ENCODE measurements at regions not wholly inside any gene's neighbourhood (a gene's known extent, or its start where the extent isn't known, plus 50 kb on each side); places are given as distances from the start of the nearest gene placed in this dataset.

DNA sequence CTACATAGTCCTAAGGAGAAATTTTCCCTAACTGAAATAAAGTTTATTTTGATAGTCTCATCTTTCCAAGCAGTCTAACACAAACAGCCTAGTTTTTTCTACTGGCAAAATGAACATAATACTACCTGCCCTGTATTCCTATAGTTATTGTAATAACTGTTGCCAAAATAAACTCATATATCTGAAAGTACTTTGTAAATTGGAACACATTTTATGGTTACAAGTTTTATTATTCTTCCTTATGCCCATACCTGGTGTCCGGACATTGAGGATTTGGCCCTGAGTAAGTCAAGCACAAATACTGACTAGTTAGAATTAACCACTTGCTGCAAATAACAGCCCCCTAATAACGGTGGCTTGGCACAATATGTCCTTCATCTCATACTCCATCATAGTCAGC, 120.4 kb upstream of the TOM1L1 start:
- DNase-seq: no peak
- Mint-ChIP-seq H3K27me3 (no peaks in the 10 kb centered on the region), H3K27ac (no peak overlapping the region), H3K4me3 (no peak overlapping the region), H3K36me3 (ENCODE audit: low read depth) (no peaks in the 10 kb centered on the region), H3K9me3 (no peaks in the 10 kb centered on the region), H3K4me1 (no peaks in the 10 kb centered on the region)
- CTCF ChIA-PET: no interaction called here
- POLR2A ChIA-PET: no interaction called here

DNA sequence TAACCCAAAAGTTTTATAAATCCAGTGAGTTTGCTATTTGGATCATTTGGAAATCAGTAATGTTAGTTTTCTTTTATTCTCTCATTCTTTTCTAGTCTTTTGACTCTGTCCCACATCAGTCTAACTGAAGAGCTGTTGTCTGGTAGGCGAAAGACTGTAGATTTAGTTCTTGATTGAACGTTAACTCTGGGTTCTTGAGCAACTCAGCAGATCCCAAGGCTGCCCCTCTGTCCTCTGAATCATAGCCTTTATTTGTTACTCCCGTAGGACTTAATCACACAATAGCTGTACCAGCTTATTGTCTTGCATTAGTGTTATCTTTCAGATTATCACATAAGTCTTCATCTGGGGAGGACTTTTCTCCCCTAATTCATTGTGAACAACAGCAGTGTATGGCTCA, 119.3 kb upstream of the TOM1L1 start:
- ChIA-PET POLR2A (no interaction called here), CTCF (no interaction called here)
- no peak for DNase-seq
- Mint-ChIP-seq H3K9me3 (no peaks in the 10 kb centered on the region), H3K27ac (no peak overlapping the region), H3K36me3 (ENCODE audit: low read depth) (no peaks in the 10 kb centered on the region), H3K4me1 (no peaks in the 10 kb centered on the region), H3K4me3 (no peak overlapping the region), H3K27me3 (no peaks in the 10 kb centered on the region)

DNA sequence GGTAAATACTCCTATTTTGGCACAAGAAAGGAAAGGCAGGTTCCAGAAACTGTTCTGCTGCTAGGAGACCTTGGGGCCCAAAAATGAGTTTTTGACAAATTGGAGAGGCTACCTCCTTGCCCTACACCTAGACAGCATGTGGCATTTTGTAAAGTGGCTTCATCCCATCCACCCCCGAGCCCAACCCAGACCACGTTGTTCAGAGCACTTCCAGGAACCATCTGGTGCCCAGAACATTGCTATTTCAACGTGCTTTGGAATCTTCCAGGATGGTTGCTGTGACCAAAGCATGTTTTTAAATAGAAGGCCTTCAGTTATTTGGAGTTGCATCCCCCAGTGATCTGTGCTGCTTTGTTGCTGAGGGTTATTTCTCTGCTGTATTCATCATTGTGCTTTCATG, 116.3 kb upstream of the TOM1L1 start:
- H3K9me3 Mint-ChIP-seq: peaks cover 4% of the 10 kb centered on the region
- H3K27ac Mint-ChIP-seq: no peak overlapping the region
- H3K4me1 Mint-ChIP-seq: no peaks in the 10 kb centered on the region
- ChIA-PET CTCF (no interaction called here), POLR2A (no interaction called here)
- no peaks in the 10 kb centered on the region for H3K27me3 Mint-ChIP-seq
- DNase-seq: no peak
- no peak overlapping the region for H3K4me3 Mint-ChIP-seq
- H3K36me3 Mint-ChIP-seq (ENCODE audit: low read depth): no peaks in the 10 kb centered on the region

DNA sequence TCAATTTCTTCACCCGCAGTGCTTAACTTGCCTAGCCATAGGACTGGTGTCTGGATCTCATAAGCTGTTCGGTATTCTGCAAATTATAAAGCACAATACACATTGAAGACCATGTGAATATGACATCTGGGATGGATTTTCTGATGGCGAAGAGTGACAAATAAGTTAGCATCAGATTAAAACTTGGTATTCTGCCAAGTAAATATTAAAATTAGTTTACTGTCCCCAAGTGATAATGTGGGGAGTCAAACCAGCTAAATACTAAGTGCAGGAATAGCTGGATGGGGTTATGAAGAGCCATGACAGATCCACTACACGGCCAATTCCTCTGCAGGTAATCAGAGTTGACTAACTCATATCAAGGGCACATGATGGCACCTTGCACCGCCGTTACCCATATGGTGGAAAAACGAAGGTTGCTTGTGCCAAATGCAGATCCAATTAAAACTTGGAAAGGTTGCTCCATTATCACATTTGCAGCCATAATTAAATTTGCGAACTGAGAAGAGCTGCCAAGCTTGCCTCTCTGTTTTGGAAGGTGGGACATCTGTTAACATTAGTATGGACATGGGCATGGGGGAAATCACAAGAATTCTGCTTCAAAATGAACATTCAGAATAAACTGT, 114.9 kb upstream of the TOM1L1 start:
- Mint-ChIP-seq H3K36me3 (ENCODE audit: low read depth) (no peaks in the 10 kb centered on the region), H3K4me1 (no peaks in the 10 kb centered on the region), H3K27ac (no peak overlapping the region), H3K27me3 (no peaks in the 10 kb centered on the region), H3K9me3 (peaks cover 5% of the 10 kb centered on the region), H3K4me3 (no peak overlapping the region)
- DNase-seq: no peak
- ChIA-PET CTCF (no interaction called here), POLR2A (no interaction called here)

DNA sequence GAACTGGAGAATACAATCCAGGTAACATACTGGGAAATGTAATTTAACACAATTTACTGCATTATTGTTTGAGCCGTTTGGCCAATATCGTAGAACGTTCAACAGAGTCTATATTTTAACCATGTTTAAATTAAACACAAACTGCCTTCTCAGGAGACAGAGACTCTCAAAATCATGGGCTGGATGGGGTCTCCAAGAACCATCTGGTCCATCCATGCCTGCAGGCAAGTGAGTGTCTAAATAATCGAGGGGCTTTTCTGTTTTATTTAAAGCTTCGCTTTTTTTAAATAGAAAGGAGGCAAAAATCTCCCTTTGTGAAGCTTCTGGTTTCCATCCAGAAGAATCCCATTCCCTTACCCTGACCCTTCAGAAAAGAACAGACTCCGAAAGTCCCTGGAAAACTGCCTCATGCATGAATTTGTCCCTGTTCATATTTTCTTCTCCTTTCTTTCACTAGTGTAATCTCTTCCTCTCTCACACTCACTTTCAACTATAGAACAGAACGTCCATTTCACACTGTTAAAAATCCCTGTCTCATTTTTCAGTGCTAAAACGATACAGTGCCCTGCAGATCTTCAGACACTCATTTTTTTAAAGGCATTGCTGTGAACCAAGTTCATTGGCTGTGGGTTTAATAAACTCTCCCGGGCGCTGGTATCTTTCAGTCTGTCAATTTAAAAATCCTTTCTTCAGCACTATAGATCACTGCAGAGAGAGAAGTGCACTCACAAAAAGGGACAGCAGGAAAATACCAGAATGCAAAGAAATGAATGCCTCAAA, 111.4 kb upstream of the TOM1L1 start:
- Mint-ChIP-seq H3K9me3 (peaks cover 5% of the 10 kb centered on the region), H3K4me1 (no peaks in the 10 kb centered on the region), H3K36me3 (ENCODE audit: low read depth) (no peaks in the 10 kb centered on the region), H3K4me3 (no peak overlapping the region), H3K27ac (no peak overlapping the region), H3K27me3 (no peaks in the 10 kb centered on the region)
- DNase-seq: no peak
- ChIA-PET CTCF (no interaction called here), POLR2A (no interaction called here)

DNA sequence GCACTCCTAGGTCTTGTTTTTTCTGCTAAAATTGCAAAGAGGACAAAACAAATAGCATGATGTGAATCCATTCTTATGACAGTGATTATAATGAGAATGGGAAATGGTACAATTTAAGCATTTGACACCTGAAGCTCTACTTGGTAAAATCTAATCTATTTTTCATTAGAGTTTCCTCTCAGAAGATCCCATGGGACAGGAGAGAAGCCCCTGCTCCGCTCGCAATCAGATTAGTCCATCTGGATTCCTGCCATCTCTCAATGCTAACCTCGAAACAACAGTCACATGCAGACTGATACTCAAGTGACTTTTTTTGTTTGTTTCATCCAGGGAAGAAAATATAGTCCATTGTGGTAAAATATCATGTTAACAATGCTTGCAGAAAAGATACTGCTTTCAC, 107.4 kb upstream of the TOM1L1 start:
- H3K4me3 Mint-ChIP-seq: no peak overlapping the region
- POLR2A ChIA-PET: no interaction called here
- H3K36me3 Mint-ChIP-seq (ENCODE audit: low read depth): no peaks in the 10 kb centered on the region
- H3K27me3 Mint-ChIP-seq: no peaks in the 10 kb centered on the region
- peaks cover 2% of the 10 kb centered on the region for H3K9me3 Mint-ChIP-seq
- CTCF ChIA-PET: no interaction called here
- DNase-seq: no peak
- H3K27ac Mint-ChIP-seq: no peak overlapping the region
- no peaks in the 10 kb centered on the region for H3K4me1 Mint-ChIP-seq

DNA sequence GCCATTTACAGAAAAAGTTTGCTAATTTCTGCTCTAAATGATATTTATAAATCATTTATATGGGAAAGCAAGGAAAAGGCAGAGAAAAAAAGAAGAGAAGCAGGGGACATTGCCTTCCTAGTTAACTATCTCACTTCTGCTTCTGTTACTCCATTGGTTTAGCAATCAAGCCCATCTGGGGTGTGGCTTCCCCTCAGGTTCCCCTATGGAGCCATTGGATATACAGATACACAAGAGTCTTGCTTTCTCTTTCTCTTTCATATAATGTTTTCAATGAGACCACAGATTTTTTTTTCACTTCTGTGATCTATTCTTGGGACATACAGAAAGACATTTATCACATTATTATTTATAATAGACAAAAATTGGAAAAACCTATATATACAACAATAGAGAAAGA, 105.6 kb upstream of the TOM1L1 start:
- H3K36me3 Mint-ChIP-seq (ENCODE audit: low read depth): no peaks in the 10 kb centered on the region
- H3K4me1 Mint-ChIP-seq: no peaks in the 10 kb centered on the region
- no peak overlapping the region for H3K27ac Mint-ChIP-seq
- ChIA-PET CTCF (no interaction called here), POLR2A (no interaction called here)
- no peak for DNase-seq
- H3K4me3 Mint-ChIP-seq: no peak overlapping the region
- no peaks in the 10 kb centered on the region for H3K9me3 Mint-ChIP-seq
- no peaks in the 10 kb centered on the region for H3K27me3 Mint-ChIP-seq

DNA sequence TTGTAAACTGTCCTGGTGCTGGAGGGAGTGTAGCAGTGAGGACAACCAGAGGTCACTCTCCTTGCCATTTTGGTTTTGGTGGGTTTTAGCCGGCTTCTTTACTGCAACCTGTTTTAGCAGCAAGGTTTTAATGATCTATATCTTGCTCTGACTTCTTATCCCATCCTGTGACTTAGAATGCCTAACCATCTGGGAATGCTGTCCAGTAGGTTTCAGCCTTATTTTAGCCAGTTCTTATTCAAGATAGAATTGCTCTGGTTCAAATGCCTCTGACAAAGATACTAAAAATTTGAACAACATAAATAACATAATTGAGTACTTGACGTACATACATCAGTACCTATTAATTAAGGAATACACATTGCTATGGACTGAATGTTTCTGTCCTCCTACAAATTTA, 93.3 kb upstream of the TOM1L1 start:
- H3K36me3 Mint-ChIP-seq (ENCODE audit: low read depth): no peaks in the 10 kb centered on the region
- ChIA-PET CTCF (no interaction called here), POLR2A (no interaction called here)
- H3K27ac Mint-ChIP-seq: no peak overlapping the region
- H3K9me3 Mint-ChIP-seq: no peaks in the 10 kb centered on the region
- H3K4me1 Mint-ChIP-seq: no peaks in the 10 kb centered on the region
- no peak overlapping the region for H3K4me3 Mint-ChIP-seq
- no peaks in the 10 kb centered on the region for H3K27me3 Mint-ChIP-seq
- DNase-seq: no peak

DNA sequence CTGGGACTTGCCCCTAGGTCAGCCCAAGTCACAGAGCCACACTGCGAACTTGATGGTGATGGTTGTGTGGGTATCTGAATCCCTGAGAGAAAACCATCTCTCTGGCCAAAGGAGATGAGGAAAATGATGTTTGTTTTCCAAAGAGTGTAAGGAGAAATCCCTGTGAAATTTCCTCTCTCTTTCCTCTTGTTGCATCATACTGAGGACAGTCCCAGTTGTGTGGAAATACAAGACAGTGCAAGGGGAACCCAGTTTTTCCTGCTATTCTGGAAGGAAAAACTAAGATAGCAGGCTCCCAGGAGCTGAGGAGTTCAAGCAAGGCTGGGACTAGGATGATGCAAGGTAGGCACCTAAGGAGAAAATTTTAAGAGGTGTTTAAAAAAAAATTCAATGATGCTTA, 86.8 kb upstream of the TOM1L1 start:
- Mint-ChIP-seq H3K4me3 (no peak overlapping the region), H3K4me1 (no peaks in the 10 kb centered on the region), H3K27me3 (no peaks in the 10 kb centered on the region), H3K36me3 (ENCODE audit: low read depth) (no peaks in the 10 kb centered on the region), H3K27ac (no peak overlapping the region), H3K9me3 (no peaks in the 10 kb centered on the region)
- DNase-seq: no peak
- CTCF ChIA-PET: no interaction called here
- POLR2A ChIA-PET: no interaction called here

DNA sequence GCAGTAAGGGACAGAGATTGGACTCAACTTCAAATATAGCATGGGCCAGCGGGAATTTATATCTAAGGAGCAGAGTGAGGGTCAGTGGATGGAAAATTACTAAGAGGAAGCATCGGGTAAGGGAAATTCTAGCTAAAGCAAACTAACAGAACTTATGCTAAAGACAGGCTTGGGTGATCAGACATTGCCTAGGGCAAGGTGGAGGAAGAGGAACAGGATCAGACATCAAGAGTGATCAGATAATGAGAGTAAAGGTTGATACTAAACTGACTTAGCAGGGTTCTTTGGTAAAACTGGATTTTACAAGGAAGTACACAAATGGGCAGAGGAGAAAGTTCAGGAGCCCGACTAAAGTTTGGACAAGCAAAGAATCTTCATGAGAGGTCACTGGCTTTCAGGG, 86.3 kb upstream of the TOM1L1 start:
- Mint-ChIP-seq H3K36me3 (ENCODE audit: low read depth) (no peaks in the 10 kb centered on the region), H3K27me3 (no peaks in the 10 kb centered on the region), H3K4me3 (no peak overlapping the region), H3K27ac (no peak overlapping the region), H3K4me1 (no peaks in the 10 kb centered on the region), H3K9me3 (no peaks in the 10 kb centered on the region)
- ChIA-PET CTCF (no interaction called here), POLR2A (no interaction called here)
- DNase-seq: no peak

DNA sequence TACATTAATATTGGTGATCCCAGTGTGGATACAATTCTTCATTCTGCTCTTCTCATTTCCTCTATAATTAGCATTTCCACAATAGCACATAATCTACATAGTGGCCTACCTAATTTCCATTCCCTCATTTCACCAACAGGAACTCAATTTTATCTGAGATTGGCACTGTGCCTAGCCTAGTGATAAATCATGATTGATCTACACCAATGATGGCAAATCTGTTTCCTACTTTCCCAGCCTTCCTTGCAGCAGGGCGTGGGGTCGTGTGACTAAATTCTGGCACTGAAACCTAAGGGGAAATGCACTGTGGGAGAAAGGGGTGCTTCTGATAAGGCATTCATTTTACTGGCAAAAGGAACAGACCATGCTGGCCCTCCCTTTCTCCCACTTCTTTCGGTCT, 66.6 kb upstream of the TOM1L1 start:
- DNase-seq: no peak
- POLR2A ChIA-PET: no interaction called here
- Mint-ChIP-seq H3K9me3 (no peaks in the 10 kb centered on the region), H3K4me1 (no peaks in the 10 kb centered on the region), H3K27ac (no peak overlapping the region), H3K4me3 (no peak overlapping the region), H3K36me3 (ENCODE audit: low read depth) (no peaks in the 10 kb centered on the region), H3K27me3 (no peaks in the 10 kb centered on the region)
- CTCF ChIA-PET: no interaction called here

DNA sequence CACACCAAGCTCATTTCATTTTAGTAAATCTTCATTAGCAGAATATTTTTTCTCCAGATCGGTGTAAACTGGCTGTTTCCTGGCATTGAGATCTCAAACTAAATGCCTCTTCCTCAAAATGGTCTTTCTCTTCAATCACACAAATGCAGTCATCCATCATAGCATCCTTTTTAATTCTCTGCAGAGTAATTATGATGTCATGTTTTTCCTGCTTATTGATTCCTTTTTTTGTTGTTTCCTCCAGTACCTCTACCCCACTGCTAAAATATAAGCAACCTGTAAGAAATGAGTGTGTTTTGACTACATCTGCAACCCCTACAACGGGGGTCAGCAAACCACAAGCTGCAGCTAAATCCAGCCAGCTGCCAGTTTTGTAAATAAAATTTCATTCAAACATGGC, 65.6 kb upstream of the TOM1L1 start:
- H3K4me1 Mint-ChIP-seq: no peaks in the 10 kb centered on the region
- H3K27me3 Mint-ChIP-seq: no peaks in the 10 kb centered on the region
- ChIA-PET CTCF (no interaction called here), POLR2A (no interaction called here)
- no peaks in the 10 kb centered on the region for H3K36me3 Mint-ChIP-seq (ENCODE audit: low read depth)
- no peak for DNase-seq
- H3K9me3 Mint-ChIP-seq: no peaks in the 10 kb centered on the region
- no peak overlapping the region for H3K27ac Mint-ChIP-seq
- H3K4me3 Mint-ChIP-seq: no peak overlapping the region

DNA sequence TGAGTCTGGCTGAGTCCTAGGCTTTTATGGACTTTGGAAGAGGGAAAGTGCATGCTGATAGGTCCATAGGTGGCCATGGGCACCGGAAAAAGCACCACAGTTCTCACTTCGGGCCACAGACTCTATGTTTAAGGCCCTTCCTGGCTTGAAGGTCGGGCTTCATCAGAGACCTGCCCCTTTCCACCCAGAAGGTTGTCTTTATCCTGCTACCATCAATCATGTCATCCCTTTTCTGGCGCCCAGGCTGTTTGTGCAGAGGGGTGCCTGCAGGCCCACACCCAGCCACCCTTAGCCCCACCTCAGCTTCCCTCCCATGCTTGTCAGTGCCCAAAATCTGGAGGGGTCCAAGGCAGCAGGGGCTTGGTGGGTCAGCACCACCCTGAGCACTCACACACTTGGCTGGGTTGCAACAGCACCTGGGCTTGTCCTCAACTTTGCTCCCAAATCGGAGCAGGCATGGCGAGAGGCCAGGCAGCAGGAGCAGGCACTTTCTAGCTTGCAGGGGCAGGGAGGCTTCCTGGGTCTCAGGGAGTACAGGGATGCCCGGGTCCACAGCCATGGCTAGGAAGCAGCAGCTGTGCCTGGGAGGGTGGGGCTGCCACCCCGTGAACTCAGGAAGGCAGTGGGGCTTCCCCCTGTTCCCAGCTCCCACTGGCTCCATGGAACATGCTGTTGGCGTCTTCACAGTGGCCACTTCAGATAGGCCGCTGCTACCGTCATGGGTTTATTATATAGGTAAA, 63.8 kb upstream of the TOM1L1 start:
- H3K4me3 Mint-ChIP-seq: no peak overlapping the region
- ChIA-PET POLR2A (no interaction called here), CTCF (no interaction called here)
- no peaks in the 10 kb centered on the region for H3K4me1 Mint-ChIP-seq
- no peaks in the 10 kb centered on the region for H3K36me3 Mint-ChIP-seq (ENCODE audit: low read depth)
- no peak for DNase-seq
- no peak overlapping the region for H3K27ac Mint-ChIP-seq
- H3K27me3 Mint-ChIP-seq: peaks cover 2% of the 10 kb centered on the region
- no peaks in the 10 kb centered on the region for H3K9me3 Mint-ChIP-seq

All from activated CD4-positive, alpha-beta memory T cell treated with anti-CD3 and anti-CD28 coated beads, Interleukin-2, amount 10 ng/mL, durations not matched to agents 7 days and 5 days (primary cell).